ENCODE measurements at regions not wholly inside any gene's neighbourhood (a gene's known extent, or its start where the extent isn't known, plus 50 kb on each side); places are given as distances from the start of the nearest gene placed in this dataset.

DNA sequence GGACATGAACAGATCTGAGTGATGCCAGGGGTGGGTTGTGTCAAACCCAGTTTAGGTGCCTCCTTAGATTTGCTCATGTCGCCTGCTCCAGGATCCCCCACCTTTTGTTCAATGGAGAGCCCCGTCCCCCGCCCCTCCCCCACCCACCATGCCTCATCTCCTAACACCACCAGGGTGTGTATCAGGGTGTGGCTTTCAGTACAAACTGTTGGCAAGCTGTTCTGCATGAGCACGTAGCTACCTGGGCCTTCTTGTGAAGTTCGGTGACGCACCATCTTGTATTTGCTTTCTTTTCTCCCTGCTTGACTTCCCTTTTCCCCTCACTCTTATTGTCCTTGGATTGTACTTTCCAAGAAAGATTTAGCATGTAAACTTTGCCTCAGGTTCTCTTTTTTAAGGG is 94.8 kb downstream of the EBNA1BP2 start:
- TF ChIP-seq POLR2AphosphoS5 (IDR thresholded peaks at IDR 0.05; ENCODE audit: low read depth, low read length) (no peak), EZH2phosphoT487 (IDR thresholded peaks at IDR 0.05; ENCODE audit: borderline replicate concordance, low read depth) (no peak), EP300 (IDR thresholded peaks at IDR 0.05; ENCODE audit: borderline replicate concordance in 1 of 2, low read depth in 1 of 2, low read length in 1 of 2) (no peak)
- TF ChIP-seq, protein P1, sequence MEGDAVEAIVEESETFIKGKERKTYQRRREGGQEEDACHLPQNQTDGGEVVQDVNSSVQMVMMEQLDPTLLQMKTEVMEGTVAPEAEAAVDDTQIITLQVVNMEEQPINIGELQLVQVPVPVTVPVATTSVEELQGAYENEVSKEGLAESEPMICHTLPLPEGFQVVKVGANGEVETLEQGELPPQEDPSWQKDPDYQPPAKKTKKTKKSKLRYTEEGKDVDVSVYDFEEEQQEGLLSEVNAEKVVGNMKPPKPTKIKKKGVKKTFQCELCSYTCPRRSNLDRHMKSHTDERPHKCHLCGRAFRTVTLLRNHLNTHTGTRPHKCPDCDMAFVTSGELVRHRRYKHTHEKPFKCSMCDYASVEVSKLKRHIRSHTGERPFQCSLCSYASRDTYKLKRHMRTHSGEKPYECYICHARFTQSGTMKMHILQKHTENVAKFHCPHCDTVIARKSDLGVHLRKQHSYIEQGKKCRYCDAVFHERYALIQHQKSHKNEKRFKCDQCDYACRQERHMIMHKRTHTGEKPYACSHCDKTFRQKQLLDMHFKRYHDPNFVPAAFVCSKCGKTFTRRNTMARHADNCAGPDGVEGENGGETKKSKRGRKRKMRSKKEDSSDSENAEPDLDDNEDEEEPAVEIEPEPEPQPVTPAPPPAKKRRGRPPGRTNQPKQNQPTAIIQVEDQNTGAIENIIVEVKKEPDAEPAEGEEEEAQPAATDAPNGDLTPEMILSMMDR (IDR thresholded peaks at IDR 0.05): no peak

All from SK-N-SH (cell line).